NCI-H82 treated with DMSO at 0.1 percent for 48 hours (cell line): ENCODE measurements at regions not wholly inside any gene's neighbourhood (a gene's known extent, or its start where the extent isn't known, plus 50 kb on each side); places are given as distances from the start of the nearest gene placed in this dataset.

Source experiments
- DNase-seq: peaks from one replicate; lab custom pipeline; 2025; ENCODE audit not compliant: unreplicated experiment; lab: John Stamatoyannopoulos, UW

DNA sequence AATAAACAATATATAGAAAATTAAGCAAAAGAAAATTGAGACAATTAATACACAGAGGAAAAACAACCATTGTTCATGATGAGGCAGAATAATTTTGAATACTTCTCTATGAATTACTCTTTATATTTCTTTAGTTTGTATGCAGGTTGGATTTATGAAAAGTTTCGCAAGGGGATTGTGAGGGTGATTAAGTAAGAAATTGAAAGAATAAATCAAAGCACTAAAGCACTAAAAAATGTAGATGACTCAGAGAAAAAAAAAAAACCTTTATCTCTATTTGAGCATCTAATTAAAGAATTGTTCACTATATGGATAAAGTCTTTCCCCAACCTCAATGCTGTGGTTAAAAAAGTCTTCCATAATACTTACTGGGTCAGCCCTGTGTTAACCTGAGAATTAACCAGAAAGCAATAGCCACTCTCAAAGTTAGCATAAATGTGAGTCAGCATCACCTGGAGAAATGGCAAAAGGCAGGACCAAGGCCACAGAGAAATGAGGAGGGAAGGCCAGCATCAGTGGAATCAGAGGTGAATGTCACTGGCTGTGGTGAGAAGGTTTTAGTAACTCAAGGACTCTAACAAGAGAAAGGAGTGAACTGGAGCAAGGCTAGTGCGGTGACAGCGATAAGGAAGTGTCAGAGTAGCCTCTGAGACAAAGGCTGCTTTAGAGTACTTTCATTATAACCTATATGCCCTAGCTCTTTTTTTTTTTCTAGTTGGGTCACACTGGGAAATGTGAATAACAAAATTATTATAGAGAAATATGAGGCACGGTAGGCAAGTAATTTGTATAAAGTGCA lies 310.4 kb downstream of the KCNC2 start:
- no peak for DNase-seq

- DNase-seq: no peak
These were observed 309.4 kb downstream of the KCNC2 start for GRCh38 chr12:74900232-74900631.

GRCh38 chr12:74903522-74903921 lies 306.1 kb downstream of the KCNC2 start:
- no peak for DNase-seq

- no peak for DNase-seq
These were observed 303.4 kb downstream of the KCNC2 start for GRCh38 chr12:74906224-74906623.

- no peak for DNase-seq
These were observed 298.8 kb downstream of the KCNC2 start for GRCh38 chr12:74910831-74911230.

DNA sequence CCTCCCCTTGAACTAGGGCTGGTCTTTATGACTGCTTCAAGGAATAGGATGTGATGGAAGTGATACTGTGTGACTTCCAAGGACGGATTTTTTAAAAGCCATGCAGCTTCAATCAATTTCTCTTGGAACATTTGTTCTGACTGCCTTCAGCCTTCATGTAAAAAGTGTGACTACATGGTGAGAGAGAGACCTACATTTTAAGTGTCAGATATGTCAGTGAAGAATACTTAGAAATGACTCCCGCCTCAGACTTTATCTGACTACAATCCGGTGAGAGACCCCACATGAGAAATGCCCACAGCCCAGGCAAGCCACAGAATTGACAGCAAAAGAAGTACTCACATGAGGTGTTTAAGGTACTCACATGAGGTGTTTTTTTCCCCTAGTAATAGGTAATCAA lies 295.3 kb downstream of the KCNC2 start:
- DNase-seq: no peak

DNA sequence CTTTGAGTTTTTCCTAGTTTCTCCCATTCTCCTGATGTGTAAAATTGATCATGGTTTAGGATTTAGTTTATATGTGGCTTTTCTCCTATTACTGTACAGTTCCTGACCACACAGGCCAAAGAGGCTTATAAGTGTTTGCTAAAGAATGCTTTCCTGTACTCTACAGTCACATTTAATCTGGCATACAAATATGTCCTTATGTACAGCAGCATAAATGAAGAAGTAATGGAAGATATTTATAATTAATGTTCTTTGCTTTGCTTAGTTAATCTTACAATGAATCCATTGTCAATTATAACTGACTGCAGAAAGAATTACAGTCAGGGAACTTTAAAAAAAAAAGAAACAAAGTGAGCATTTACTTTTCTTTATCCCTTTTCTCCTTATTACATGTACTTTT lies 293.9 kb downstream of the KCNC2 start:
- DNase-seq: no peak

DNA sequence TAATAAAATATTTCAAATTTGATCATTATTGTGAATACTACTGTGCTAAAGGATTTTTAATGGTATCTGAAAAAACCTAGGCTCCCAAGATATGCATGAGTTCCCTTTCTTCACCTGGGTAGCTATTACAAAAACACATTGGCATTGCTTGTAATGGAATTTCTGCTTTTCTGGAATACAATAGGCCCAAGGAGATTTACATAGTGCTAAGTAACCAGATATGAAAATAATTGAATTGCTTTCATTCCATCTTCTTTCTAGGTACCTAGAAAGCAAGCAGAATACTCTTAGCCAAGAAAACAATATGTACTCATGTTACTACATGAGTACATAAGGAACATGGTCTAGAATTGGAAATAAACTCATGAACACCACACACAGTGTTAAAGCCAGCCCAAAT lies 291.9 kb downstream of the KCNC2 start:
- no peak for DNase-seq

GRCh38 chr12:74918291-74918690 lies 291.3 kb downstream of the KCNC2 start:
- no peak for DNase-seq

DNA sequence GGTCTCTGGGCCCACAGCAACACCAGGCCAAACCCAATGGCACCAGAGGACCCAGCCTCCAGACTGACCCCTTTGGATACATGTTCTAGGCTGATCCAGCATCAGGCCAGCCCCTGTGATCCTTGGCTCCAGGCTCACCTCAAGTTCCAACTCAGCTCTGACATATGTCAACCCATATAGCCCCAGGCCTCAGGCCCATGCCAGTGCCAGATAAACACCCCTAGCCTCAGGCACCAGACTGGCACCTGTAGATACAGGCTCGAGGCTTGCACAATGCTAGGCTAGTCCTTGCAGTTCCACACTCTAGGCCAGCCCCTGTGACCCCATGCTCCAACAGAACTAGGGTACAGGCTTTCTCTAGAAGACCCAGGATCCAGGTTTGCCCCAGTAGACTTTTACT lies 287.5 kb downstream of the KCNC2 start:
- no peak for DNase-seq

GRCh38 chr12:74922642-74923041 lies 287.0 kb downstream of the KCNC2 start:
- DNase-seq: no peak

DNA sequence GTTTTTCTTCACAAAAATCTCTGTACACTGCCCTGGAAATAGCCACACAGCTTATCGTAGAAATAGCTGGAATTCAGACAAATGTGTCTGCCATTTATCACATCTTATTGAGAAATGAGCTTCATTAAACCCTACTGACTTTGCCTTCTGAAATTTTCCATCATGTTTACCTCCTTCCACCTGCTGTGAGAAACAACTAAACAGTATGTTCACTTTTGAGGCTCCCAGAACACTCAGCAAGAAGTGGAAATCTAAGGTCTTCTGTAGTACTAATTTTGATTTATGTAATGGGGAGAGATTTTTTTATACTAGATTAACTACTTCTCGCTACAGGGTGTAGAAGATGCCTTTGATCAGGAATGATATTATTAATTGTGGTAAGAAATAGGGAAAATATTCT lies 268.0 kb downstream of the KCNC2 start:
- DNase-seq: no peak

DNA sequence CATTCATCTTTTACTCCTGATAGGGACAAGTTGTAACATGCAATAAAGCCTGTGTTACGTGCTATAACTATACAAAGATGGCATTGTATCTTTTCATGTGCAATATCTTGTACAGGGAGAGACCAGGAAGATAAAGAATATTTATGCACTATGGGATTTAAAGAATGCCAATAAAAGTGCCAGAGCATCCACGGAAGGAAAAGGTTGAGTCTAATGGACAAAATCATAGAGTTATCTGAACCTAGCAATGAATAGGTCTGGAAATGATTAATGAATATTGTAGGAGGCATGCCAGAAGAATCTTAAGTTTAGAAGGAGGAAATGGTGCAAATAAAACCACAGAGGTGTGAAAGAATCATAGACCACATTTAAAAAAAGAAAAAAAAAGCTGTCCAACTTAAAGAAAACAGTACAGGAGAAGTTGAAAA lies 263.9 kb downstream of the KCNC2 start:
- no peak for DNase-seq

DNA sequence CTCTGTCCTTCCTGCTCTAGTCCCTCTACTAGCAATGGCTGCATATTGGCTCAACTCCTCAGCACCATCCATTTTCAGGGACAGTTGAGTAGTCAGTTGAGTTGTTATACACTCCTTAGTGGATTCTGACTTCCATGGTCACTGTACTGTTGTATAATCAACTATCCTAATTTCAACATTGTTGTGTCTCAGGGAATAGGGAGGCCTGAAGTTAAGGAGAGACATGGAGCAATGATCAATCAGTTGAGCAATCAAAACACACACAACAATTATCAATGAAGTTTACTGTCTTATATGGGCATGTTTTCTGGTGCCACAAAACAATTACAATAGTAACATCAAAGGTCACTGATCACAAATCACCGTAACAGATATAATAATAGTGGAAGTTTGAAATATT lies 255.9 kb downstream of the KCNC2 start:
- no peak for DNase-seq

DNA sequence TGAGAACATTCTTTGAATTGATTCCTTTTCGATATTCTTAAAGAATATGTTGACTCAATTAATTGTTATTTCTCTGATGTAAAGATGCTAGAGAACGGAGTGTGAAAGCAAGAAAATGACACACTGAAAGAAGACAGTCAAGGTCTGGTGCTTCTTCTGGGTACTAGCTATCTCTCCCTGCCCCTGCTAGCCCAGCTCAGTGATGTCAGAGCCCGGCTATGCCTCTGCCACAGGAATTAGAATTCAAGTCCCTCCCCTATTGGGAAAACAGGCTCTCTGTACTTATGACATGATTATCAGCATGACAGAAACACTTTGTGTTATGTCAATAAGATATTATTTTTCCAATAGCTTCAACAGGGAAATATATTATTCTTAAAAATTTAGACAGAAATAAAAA lies 252.4 kb downstream of the KCNC2 start:
- no peak for DNase-seq

DNA sequence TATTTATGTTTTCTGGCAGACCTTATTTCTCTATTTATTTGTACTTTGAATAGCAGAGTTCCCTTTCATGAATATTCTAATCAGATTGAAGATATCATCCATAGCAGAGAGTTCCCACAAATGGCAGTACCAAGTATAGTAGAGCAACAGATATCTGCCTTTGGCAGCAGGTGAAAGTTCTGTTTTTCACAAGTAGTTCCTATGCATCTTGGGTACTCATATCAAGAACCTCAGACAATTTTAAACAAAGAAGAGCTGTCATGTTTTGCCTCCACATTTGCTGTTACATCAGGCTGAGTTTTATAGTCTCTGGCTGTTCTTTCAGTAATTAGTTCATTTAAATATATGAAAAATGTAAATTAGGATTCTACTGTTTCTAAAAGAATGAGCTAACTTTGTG lies 252.0 kb downstream of the KCNC2 start:
- DNase-seq: no peak

DNA sequence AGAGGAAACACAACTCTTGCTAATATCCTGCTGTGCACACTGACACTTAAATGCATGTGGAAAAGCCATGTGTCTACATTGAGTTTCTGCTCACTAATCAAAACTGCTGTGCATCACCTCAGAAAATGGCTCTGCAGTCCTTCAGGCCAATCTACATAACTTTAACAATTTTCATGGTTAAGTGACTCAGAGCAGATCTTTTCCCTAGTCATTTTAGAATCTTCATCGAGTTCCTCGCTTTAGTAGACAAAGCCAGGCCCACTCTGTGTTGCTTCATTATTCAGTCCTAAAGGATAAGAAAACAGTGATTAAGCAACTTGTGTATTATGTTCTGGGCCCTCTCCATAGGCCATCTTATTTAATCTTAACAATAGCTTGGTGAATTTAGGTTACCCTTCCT lies 250.0 kb downstream of the KCNC2 start:
- DNase-seq: no peak

DNA sequence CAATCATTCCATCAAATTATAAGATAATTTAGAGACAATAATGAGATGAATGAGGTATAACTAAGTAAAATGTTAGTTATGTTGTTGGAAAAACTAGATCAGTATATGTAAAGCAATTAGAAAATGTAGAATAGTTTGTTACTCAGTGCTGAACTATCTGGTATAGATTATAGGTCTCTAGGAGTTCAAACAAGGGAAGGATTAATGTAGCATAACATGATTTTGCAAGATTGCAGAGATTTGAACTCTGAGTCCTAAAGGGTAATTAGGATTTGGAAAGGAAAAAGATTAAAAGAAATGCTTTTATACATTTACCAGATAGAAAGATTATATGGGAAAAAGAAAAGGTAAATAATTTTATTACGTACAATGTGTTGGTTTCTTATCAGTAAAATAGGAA lies 246.3 kb downstream of the KCNC2 start:
- DNase-seq: no peak

DNA sequence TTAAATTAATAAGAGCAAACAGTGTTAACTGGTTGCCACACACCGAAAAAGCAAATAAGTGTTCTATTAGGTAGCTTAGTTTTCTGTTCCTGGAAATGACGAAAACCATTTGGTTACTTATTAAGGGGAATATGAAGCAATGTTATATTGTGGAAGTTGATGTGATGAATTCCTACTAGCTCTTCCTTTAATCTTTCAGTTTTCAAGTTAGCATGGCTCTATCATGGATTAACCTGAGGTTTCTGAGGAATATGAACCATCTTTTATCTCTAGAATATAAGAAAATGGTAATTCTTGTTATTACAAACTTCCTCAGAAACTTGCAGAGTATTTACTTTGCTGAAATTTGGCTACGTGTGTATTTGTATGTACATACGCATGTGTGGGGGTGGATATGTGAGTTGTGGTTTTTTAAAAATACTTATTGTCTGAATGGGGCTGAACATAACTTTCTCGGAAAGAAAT lies 245.7 kb downstream of the KCNC2 start:
- no peak for DNase-seq

DNA sequence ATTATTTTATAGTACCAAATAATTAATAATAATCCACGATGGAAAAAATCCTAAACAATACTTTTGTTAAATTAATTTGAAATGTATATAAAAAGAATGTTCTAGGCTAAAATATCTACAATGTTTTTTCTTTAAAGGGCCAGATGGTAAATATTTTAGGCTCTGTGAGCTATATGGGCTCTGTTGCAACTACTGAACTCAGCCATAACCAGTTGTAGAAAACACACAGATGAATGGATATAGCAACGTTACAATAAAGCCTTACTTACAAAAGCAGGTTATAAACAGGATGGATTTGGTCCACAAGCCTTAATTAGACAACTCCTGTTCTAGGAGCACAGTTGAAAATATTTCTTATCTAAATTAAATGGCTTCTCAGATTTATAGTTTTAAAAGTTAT lies 245.2 kb downstream of the KCNC2 start:
- no peak for DNase-seq

DNA sequence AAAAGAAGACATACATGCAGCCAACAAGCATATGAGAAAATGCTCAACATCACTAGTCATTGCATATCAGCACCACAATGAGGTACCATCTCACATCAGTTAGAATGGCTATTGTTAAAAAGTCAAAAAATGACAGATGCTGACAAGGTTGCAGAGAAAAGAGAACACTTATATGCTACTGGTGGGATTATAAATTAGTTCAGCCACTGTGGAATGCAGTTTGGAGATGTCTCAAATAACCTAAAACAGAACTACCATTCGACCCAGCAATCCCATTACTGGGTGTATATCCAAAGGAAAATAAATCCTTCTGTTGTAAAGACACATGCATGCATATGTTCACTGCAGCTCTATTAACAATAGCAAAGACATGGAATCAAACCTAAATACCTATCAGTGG lies 238.4 kb downstream of the KCNC2 start:
- no peak for DNase-seq

DNA sequence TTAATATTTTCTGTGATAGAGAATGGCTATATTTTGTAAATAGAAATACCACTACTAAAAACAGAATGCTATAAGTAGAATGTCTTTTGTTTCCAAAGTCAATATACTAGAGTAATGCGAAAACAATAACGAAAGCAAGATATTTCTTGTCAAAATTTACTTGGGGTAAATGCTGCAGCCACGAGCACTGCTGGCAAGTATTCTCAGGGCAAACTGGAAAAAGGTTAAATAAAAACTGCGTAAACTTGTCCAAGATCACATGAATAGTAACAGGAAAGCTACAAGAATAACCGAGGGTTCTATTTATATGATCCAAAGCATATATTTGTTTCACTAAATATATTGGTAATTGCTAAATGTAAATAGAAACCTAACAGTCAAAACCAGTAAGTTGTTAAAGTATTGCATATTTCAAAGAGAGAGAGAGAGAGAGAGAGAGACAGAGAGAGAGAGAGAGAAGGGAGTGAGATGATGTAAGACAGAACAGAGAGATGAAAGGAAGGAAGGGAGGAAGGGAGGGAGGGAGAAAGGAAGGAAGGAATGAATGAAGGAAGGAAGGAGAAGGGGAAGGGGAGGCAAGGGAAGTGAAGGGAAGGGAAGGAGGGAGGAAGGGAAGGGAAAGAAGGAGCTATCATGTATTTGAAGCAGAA lies 231.7 kb downstream of the KCNC2 start:
- DNase-seq: no peak

DNA sequence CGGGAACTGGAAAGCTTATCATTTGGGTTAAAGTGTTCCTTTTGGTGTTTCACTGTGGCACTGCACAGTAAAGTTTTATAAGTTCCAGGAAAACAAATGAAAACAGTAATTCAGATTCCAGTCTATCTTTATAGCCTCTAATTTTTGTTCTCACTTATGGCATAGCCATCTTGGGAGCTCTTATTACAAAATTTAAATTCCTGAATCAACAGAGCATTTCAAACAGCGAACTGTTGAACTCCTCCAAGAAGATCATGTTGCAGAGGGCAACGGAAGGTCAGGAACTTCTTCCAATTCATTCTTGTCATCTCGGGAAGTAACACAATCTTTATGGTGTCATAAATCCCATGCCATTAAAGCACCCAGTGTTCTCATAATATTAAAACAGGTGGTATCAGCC lies 229.1 kb downstream of the KCNC2 start:
- no peak for DNase-seq
